Rectal smooth muscle tissue (tissue), 1 donor: ENCODE measurements at regions not wholly inside any gene's neighbourhood (a gene's known extent, or its start where the extent isn't known, plus 50 kb on each side); places are given as distances from the start of the nearest gene placed in this dataset.

Experiments used
- H3K27ac ChIP-seq: one replicate; pipeline ENCODE4 v1.7.0; 2013; ENCODE audit warnings: low read depth, low read length, inconsistent platforms
- H3K27me3 ChIP-seq: one replicate; pipeline ENCODE4 v1.7.0; 2013; ENCODE audit warnings: low read length; ENCODE audit not compliant: control insufficient read depth, insufficient read depth
- H3K36me3 ChIP-seq: one replicate; pipeline ENCODE4 v1.7.0; 2013; ENCODE audit warnings: low read length; ENCODE audit not compliant: control insufficient read depth, insufficient read depth
- H3K4me1 ChIP-seq: one replicate; pipeline ENCODE4 v1.7.0; 2013; ENCODE audit warnings: low read length; ENCODE audit not compliant: control insufficient read depth, insufficient read depth
- H3K4me3 ChIP-seq: one replicate; pipeline ENCODE4 v1.7.0; 2013; ENCODE audit warnings: low read length
- H3K9ac ChIP-seq: one replicate; pipeline ENCODE4 v1.7.0; 2013; ENCODE audit warnings: low read length

DNA sequence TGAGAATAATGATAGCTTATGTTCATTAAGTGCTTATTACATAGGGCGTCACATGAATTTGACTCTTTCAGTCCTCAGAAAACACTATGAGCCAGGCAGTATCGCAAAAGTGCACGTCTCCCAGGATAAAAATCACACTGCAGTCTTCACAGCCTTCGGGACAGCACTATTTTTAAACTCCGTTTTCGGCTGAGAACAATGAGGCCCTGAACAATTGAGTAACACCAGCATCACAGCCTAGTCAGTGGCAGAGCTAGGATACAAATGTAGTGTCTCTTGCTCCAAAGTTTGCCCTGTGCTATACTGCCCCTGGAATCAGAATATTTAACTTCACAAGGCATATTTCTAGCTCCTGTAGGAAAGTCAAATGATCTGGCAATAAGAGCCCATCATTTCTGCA, 852.1 kb upstream of the SEMA6D start:
- Histone ChIP-seq H3K27me3 (no peaks in the 10 kb centered on the region), H3K4me1 (no peaks in the 10 kb centered on the region), H3K4me3 (no peak overlapping the region), H3K36me3 (no peaks in the 10 kb centered on the region), H3K9ac (no peak overlapping the region), H3K27ac (no peak overlapping the region)

GRCh38 chr15:46872286-46872980, 844.9 kb upstream of the SEMA6D start:
- no peaks in the 10 kb centered on the region for H3K27me3 ChIP-seq
- H3K36me3 ChIP-seq = no peaks in the 10 kb centered on the region
- H3K27ac ChIP-seq = no peak overlapping the region
- H3K4me1 ChIP-seq = no peaks in the 10 kb centered on the region
- no peak overlapping the region for H3K4me3 ChIP-seq
- H3K9ac ChIP-seq = no peak overlapping the region

DNA sequence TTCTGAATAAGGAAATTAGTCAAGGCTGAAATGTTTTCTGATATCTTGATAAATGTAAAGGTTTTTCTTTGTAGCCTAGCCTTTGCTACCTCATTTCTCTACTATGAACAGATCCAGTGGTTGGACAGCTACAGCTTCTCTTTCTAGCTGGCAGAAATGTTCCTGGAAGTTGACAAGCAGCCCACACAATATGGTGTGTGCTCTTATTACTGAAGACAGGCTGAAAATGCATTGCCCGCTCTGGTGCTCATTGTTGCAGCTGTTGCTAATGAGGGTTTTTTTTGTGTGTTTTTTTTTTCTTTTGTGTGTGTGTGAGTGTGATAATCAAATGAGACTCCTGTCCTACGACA, 844.3 kb upstream of the SEMA6D start:
- Histone ChIP-seq H3K9ac (no peak overlapping the region), H3K4me3 (no peak overlapping the region), H3K4me1 (no peaks in the 10 kb centered on the region), H3K36me3 (no peaks in the 10 kb centered on the region), H3K27ac (no peak overlapping the region), H3K27me3 (no peaks in the 10 kb centered on the region)

DNA sequence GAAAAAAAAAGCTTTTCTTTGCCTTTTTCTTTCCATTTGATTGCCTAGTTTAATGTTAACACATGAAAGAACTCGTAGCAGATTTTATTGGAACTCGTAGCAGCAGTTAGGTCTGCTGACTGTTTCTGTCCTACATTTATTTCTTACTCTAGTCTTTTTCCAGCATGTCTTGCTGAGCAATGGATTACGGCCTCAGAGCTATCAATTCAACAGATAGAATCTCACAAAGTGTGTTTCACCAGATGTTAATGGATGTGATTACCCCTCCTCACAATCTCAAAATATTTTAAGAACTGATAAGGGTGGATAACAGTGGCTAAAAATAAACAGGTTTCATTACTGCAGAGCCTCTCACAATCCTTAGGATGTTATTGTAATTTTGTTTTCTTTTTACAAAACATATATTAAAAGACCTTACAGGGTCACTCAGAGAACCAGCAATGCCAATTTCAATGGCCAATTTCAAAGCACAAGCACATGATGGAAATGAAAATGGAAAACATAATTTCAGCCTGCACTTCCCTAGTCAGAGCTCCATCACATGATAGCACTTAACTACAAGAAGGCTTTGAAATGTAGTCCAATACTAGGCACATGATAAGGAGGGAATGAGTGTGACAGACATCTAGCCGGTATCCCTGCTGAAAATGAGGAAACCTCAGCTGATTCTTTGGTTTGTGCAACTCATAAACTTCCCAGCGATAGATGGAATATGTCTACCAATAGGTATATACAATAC, 838.1 kb upstream of the SEMA6D start:
- H3K9ac ChIP-seq = no peak overlapping the region
- H3K27ac ChIP-seq = no peak overlapping the region
- no peaks in the 10 kb centered on the region for H3K36me3 ChIP-seq
- no peaks in the 10 kb centered on the region for H3K27me3 ChIP-seq
- H3K4me1 ChIP-seq = no peaks in the 10 kb centered on the region
- H3K4me3 ChIP-seq = no peak overlapping the region

DNA sequence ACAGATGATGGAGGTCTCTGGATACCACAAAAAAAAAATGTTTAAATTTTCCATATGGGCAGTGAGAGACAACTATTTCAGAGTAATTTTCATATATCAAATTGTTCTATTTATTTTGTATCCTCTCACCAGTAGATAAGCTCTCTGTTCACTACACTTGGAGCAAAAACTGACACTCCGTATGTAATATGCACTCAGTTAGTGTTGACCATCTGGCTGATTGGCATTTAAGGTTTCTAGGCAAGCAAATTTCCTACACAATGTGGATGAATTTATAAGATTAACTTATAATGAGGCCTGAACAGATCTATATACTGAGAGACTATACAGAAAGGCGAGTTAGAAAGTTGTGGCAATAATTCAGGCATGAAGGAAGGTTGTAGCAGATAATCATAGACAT, 836.5 kb upstream of the SEMA6D start:
- Histone ChIP-seq H3K27ac (no peak overlapping the region), H3K36me3 (no peaks in the 10 kb centered on the region), H3K4me3 (no peak overlapping the region), H3K9ac (no peak overlapping the region), H3K4me1 (no peaks in the 10 kb centered on the region), H3K27me3 (no peaks in the 10 kb centered on the region)

DNA sequence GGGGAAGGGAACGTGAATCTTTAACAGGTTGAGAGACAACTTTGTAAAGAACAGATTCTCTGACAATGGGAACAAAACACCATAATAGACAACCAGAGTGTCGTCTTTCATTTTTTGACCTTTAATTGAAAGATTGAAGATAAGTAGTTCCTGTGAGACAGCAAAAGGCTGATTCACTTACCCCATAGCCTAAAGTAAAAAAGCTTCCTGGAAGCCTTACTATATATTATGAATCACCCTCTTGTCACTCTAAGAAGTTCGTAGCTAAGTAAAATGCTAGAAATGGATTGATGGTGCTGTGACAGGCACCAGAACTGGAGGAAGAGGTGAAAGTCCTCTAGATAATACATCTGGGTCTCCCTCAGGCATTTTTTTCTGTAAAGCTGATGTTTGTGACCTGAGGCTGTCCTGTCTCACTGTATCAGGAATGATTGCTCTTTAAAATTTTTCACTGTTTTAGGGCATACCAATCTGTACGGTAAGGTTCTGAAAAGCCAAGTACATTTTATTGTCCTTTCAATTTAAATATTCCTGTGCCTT, 824.6 kb upstream of the SEMA6D start:
- Histone ChIP-seq H3K9ac (no peak overlapping the region), H3K4me1 (no peaks in the 10 kb centered on the region), H3K4me3 (no peak overlapping the region), H3K27me3 (no peaks in the 10 kb centered on the region), H3K27ac (no peak overlapping the region), H3K36me3 (no peaks in the 10 kb centered on the region)

DNA sequence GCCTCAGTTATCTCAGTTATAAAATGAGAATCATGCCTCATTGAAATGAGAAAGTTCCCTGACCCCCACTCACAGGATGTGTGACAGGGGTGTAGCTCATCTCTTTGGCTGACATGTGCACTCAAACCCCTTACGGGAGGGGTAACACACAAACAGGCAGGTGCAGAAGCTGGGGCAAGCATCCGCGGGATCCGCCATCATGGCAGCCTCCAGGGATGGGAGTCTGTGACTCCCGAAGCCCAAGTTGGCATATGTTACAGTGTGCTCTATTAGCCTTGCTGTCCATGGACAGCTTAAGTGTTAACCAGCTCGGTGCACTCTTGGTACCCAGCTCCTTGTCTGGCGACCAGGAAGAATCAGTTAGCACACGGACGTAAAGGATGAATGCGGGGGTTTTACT, 822.7 kb upstream of the SEMA6D start:
- no peaks in the 10 kb centered on the region for H3K36me3 ChIP-seq
- H3K4me1 ChIP-seq = no peaks in the 10 kb centered on the region
- no peak overlapping the region for H3K4me3 ChIP-seq
- H3K27me3 ChIP-seq = no peaks in the 10 kb centered on the region
- H3K9ac ChIP-seq = no peak overlapping the region
- no peak overlapping the region for H3K27ac ChIP-seq

GRCh38 chr15:46897266-46897665, 820.0 kb upstream of the SEMA6D start:
- Histone ChIP-seq H3K27ac (no peak overlapping the region), H3K4me1 (peaks cover 5% of the 10 kb centered on the region), H3K36me3 (no peaks in the 10 kb centered on the region), H3K4me3 (no peak overlapping the region), H3K9ac (no peak overlapping the region), H3K27me3 (no peaks in the 10 kb centered on the region)

GRCh38 chr15:46901001-46901400, 816.3 kb upstream of the SEMA6D start:
- H3K9ac ChIP-seq = no peak overlapping the region
- no peak overlapping the region for H3K27ac ChIP-seq
- no peaks in the 10 kb centered on the region for H3K27me3 ChIP-seq
- H3K4me1 ChIP-seq = peaks cover 5% of the 10 kb centered on the region
- H3K36me3 ChIP-seq = no peaks in the 10 kb centered on the region
- H3K4me3 ChIP-seq = no peak overlapping the region

- H3K4me3 ChIP-seq = no peak overlapping the region
- no peaks in the 10 kb centered on the region for H3K4me1 ChIP-seq
- no peak overlapping the region for H3K27ac ChIP-seq
- H3K36me3 ChIP-seq = no peaks in the 10 kb centered on the region
- H3K27me3 ChIP-seq = no peaks in the 10 kb centered on the region
- no peak overlapping the region for H3K9ac ChIP-seq
Measured at GRCh38 chr15:46917721-46918252, 799.5 kb upstream of the SEMA6D start.

DNA sequence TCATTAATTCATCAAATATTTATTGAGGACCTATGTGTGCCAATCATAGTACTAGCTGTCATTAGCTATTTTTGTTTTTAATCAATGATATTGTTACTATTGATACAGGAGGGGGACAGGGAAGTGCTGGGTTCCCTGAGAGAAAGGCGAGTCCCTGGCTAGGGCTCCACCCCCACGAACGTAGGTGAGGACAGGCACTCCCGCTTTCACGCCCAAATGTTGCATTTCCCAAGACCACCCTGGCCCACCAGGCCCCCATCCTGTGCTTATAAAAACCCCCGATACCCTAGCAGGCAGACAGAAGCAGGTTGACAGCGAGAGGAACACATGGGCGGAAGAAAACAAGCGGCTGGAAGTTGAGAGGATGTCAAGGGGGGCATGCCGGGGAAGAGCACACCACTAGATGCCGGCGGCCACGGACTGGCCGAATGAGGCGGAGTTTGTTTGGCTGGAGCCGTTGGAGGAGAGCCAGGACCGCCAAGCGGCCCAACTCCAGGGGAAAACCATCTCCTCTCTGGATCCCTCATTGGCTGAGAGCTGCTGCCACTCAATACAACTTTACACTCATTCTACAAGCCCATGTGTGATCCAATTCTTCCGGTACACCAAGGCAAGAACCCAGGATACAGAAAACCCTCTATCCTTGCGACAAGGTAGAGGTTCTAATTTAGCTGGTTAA, 798.7 kb upstream of the SEMA6D start:
- Histone ChIP-seq H3K4me3 (no peak overlapping the region), H3K4me1 (no peaks in the 10 kb centered on the region), H3K27ac (no peak overlapping the region), H3K36me3 (no peaks in the 10 kb centered on the region), H3K9ac (no peak overlapping the region), H3K27me3 (no peaks in the 10 kb centered on the region)

DNA sequence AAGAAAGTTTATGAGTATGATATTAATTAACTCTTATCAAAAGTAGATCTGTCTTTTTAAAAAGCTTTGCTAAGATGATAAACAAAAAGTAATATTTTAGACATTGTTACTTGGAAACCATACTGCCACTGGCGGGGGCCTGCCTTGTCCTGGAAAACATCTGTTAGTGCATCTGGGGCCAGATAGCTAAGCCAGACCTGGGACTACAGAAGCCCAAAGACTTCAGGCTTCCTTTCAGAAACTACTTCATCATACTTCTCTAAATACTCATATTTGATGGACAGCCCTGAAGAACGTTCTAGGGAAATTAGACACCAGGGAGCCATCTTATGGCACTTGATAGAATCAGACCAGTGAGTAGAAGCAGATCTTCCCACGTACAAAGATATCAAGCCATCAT, 795.4 kb upstream of the SEMA6D start:
- H3K9ac ChIP-seq = no peak overlapping the region
- no peak overlapping the region for H3K27ac ChIP-seq
- H3K4me3 ChIP-seq = no peak overlapping the region
- H3K27me3 ChIP-seq = no peaks in the 10 kb centered on the region
- no peaks in the 10 kb centered on the region for H3K36me3 ChIP-seq
- no peaks in the 10 kb centered on the region for H3K4me1 ChIP-seq
